ENCODE measurements at regions not wholly inside any gene's neighbourhood (a gene's known extent, or its start where the extent isn't known, plus 50 kb on each side); places are given as distances from the start of the nearest gene placed in this dataset.

DNA sequence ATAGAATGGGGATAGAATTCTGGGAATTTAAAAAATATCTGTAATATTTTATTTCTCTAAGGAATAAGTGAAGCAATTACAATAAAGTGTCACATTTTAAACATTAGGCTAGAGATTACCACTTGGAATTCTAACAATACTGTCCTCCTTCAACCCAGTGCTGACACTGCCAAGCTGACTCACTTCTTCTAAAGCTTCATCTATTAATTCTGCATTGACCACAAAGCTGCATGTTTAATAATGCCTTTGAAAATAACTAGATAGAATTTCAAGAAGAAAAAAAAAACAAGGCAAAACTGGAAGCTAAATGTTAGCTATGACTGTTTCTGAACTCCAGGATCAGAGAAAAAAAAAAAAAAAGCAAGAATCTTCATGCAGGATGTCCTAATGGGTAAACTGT is 970.7 kb upstream of the FBXO33 start:
- Histone ChIP-seq H3K4me1 (no peaks in the 10 kb centered on the region), H3K4me3 (no peak overlapping the region), H3K36me3 (no peaks in the 10 kb centered on the region), H3K27me3 (replicated peaks in 1 of 7) (no peaks in the 10 kb centered on the region), H3K9me3 (peaks cover 0 to 31% (median 21%) of the 10 kb centered on the region in 8 donors), H3K27ac (no peak overlapping the region)
- intact Hi-C loops (cut with DNase I; ENCODE audit: low total_unique reads), result no loop called here
- TF ChIP-seq POLR2A (IDR thresholded peaks at IDR 0.05) (no peak), POLR2AphosphoS5 (IDR thresholded peaks at IDR 0.05) (no peak)
- TF ChIP-seq, protein P1, sequence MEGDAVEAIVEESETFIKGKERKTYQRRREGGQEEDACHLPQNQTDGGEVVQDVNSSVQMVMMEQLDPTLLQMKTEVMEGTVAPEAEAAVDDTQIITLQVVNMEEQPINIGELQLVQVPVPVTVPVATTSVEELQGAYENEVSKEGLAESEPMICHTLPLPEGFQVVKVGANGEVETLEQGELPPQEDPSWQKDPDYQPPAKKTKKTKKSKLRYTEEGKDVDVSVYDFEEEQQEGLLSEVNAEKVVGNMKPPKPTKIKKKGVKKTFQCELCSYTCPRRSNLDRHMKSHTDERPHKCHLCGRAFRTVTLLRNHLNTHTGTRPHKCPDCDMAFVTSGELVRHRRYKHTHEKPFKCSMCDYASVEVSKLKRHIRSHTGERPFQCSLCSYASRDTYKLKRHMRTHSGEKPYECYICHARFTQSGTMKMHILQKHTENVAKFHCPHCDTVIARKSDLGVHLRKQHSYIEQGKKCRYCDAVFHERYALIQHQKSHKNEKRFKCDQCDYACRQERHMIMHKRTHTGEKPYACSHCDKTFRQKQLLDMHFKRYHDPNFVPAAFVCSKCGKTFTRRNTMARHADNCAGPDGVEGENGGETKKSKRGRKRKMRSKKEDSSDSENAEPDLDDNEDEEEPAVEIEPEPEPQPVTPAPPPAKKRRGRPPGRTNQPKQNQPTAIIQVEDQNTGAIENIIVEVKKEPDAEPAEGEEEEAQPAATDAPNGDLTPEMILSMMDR (IDR thresholded peaks at IDR 0.05 in 8 of 11, conservative IDR thresholded peaks at IDR 0.05 in 3 of 11), result no peak
- DNase-seq, result no peak

DNA sequence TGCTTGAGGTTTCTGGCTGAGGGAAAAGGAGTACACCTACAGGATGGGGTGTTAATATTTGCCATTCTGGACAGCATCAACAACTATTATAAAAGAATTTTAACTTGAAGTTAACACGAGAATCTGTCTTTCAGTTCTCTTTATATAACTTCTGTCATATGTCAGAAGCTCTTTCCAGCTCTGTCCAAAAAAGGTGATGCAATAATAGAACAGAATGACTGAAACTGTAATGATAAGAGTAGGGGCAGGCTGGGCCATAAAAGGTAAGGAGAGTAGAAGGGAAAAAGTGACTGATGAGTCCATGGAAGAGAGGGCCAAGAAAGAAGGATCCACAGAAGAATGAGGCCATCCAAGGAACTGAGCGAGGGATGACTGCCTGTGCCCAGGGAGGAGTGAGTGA is 966.7 kb upstream of the FBXO33 start:
- no peak overlapping the region for H3K4me3 ChIP-seq
- intact Hi-C loops (cut with DNase I; ENCODE audit: low total_unique reads), result no loop called here
- H3K36me3 ChIP-seq, result no peaks in the 10 kb centered on the region
- WGBS, 5 donors, result 74 to 85% (median 79%) methylated on average over 2 of the region's 2 CpGs
- no peak overlapping the region for H3K27ac ChIP-seq
- DNase-seq, result no peak
- no peaks in the 10 kb centered on the region for H3K9me3 ChIP-seq
- no peaks in the 10 kb centered on the region for H3K4me1 ChIP-seq
- TF ChIP-seq POLR2A (IDR thresholded peaks at IDR 0.05) (no peak), POLR2AphosphoS5 (IDR thresholded peaks at IDR 0.05) (no peak)
- TF ChIP-seq, protein P1 (IDR thresholded peaks at IDR 0.05 in 8 of 11, conservative IDR thresholded peaks at IDR 0.05 in 3 of 11), result no peak
- no peaks in the 10 kb centered on the region for H3K27me3 ChIP-seq (replicated peaks in 1 of 7)

DNA sequence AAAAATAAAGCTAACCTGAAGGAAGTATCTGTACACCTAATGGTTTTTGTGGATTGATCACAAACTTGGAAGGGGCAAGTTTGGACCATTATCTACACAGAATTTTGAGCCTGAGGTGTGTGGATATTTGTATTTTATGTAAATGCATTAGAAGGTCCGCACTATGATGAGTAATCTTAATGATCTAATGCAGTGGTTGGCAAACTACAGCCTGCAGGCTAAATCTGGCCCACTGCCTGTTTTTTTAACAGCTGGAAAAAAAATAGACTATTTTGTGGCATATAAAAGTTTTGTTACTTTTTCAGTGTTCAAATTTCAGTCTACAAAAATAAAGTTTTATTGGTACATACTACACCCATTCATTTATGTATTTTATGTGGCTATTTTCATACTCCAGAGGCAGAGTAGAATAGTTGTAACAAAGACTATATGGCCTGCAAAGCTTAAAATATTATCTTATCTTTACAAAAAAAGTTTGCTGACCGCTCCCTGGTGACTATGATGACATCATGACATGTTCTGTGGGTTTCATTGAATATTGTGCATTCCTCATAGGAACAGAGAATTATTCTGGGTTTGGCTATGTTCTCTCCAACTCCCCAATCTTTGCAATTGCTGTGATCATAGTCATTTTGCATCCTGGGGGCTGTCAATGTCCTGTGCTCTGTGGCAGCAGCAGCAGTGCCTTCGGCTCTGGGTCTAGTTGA is 962.6 kb upstream of the FBXO33 start:
- intact Hi-C loops (cut with DNase I; ENCODE audit: low total_unique reads), result no loop called here
- Histone ChIP-seq H3K36me3 (no peaks in the 10 kb centered on the region), H3K9me3 (no peaks in the 10 kb centered on the region), H3K27me3 (replicated peaks in 1 of 7) (no peaks in the 10 kb centered on the region), H3K4me3 (no peak overlapping the region), H3K27ac (no peak overlapping the region), H3K4me1 (no peaks in the 10 kb centered on the region)
- DNase-seq, result no peak
- WGBS, 5 donors, result 66 to 85% (median 73%) methylated on average over 3 of the region's 3 CpGs
- no peak for TF ChIP-seq POLR2AphosphoS5 (IDR thresholded peaks at IDR 0.05)
- no peak for TF ChIP-seq POLR2A (IDR thresholded peaks at IDR 0.05)
- TF ChIP-seq, protein P1 (IDR thresholded peaks at IDR 0.05 in 8 of 11, conservative IDR thresholded peaks at IDR 0.05 in 3 of 11), result no peak

DNA sequence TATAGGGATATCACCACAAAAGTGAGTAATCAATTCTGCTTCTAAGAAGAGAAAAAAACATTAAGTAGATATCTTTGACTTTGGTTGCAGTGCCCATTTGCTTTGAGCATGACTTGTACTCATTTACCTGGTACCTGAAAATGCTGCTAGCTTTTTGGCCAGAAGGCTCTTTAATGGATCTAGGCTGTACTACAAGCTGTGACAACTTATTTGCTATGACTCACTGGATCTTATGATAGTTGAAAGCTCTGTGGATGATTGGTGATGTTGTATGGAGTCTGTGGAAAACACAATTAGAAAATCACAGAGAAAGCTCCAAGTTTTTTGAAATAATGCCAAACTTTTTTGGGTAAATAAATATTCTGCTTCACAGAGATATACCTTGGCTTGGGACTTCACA is 960.9 kb upstream of the FBXO33 start:
- intact Hi-C loops (cut with DNase I; ENCODE audit: low total_unique reads), result no loop called here
- H3K4me3 ChIP-seq, result no peak overlapping the region
- no peaks in the 10 kb centered on the region for H3K36me3 ChIP-seq
- H3K27ac ChIP-seq, result no peak overlapping the region
- no peak for DNase-seq
- H3K27me3 ChIP-seq (replicated peaks in 1 of 7), result no peaks in the 10 kb centered on the region
- no peak for TF ChIP-seq POLR2A (IDR thresholded peaks at IDR 0.05)
- TF ChIP-seq, protein P1 (IDR thresholded peaks at IDR 0.05 in 8 of 11, conservative IDR thresholded peaks at IDR 0.05 in 3 of 11), result no peak
- no peaks in the 10 kb centered on the region for H3K9me3 ChIP-seq
- no peaks in the 10 kb centered on the region for H3K4me1 ChIP-seq
